Ascending aorta (tissue), 2 donors: ENCODE measurements at regions not wholly inside any gene's neighbourhood (a gene's known extent, or its start where the extent isn't known, plus 50 kb on each side); places are given as distances from the start of the nearest gene placed in this dataset.

Source experiments
- DNase-seq, 2 donors: peaks; one replicate each; pipeline ENCODE4 v3.0.0-alpha.2; 2019; ENCODE audit warnings: low spot score in 2 of 2
- H3K27ac ChIP-seq, 2 donors: fragments of 200-600 bp; sonication (generic); one replicate each; pipeline ENCODE4 v1.5.1; 2016 to 2017; ENCODE audit warnings: mild to moderate bottlenecking in 1 of 2
- H3K27me3 ChIP-seq: fragments of 200-600 bp; sonication (generic); one replicate; pipeline ENCODE4 v1.5.1; 2017
- H3K36me3 ChIP-seq, 2 donors: fragments of 200-600 bp; sonication (generic); one replicate each; pipeline ENCODE4 v1.5.1; 2016
- H3K4me1 ChIP-seq, 2 donors: fragments of 200-600 bp; sonication (generic); one replicate each; pipeline ENCODE4 v1.5.1; 2016 to 2017; ENCODE audit warnings: mild to moderate bottlenecking in 1 of 2
- H3K4me3 ChIP-seq, 2 donors: fragments of 200-600 bp; sonication (generic); one replicate each; pipeline ENCODE4 v1.5.1; 2016 to 2017; ENCODE audit warnings: mild to moderate bottlenecking in 1 of 2
- H3K9me3 ChIP-seq, 2 donors: fragments of 200-600 bp; sonication (generic); one replicate each; pipeline ENCODE4 v1.5.1; 2016
- CTCF ChIP-seq, 3 experiments: fragments of 200-600 bp in 2 of 3; fragments of 450-650 bp in 1 of 3; sonication (generic) in 2 of 3; IDR thresholded peaks; one replicate each; pipeline ENCODE4 v1.5.1; 2016 to 2019; ENCODE audit warnings: antibody characterized with exemption in 3 of 3, mild to moderate bottlenecking in 1 of 3, moderate library complexity in 1 of 3
- intact Hi-C: fragments of 100-400 bp; cut with DNase I; formaldehyde crosslinking; loops from one replicate; pipeline ENCODE4 v1.15.1; 2023

- Histone ChIP-seq H3K36me3 (no peaks in the 10 kb centered on the region), H3K4me3 (no peak overlapping the region), H3K4me1 (no peaks in the 10 kb centered on the region), H3K27ac (no peak overlapping the region), H3K27me3 (no peaks in the 10 kb centered on the region), H3K9me3 (no peaks in the 10 kb centered on the region)
- intact Hi-C loops: no loop called here
- DNase-seq: no peak
- TF ChIP-seq CTCF (IDR thresholded peaks at IDR 0.05): no peak
Measured at GRCh38 chr1:177798614-177799013, 171.2 kb downstream of the SEC16B start.

- no peak overlapping the region for H3K27ac ChIP-seq
- no peaks in the 10 kb centered on the region for H3K4me1 ChIP-seq
- H3K9me3 ChIP-seq: no peaks in the 10 kb centered on the region
- no peak for TF ChIP-seq CTCF (IDR thresholded peaks at IDR 0.05)
- H3K36me3 ChIP-seq: no peaks in the 10 kb centered on the region
- H3K4me3 ChIP-seq: no peak overlapping the region
- intact Hi-C loops: no loop called here
- no peak for DNase-seq
- H3K27me3 ChIP-seq: no peaks in the 10 kb centered on the region
Measured at GRCh38 chr1:177796561-177796960, 173.3 kb downstream of the SEC16B start.

- intact Hi-C loops: no loop called here
- H3K4me3 ChIP-seq: no peak overlapping the region
Measured at GRCh38 chr1:177794376-177794991, 175.4 kb downstream of the SEC16B start.

GRCh38 chr1:177793900-177794299 is 176.0 kb downstream of the SEC16B start:
- no peaks in the 10 kb centered on the region for H3K27me3 ChIP-seq
- intact Hi-C loops: no loop called here
- no peak for DNase-seq
- no peaks in the 10 kb centered on the region for H3K4me1 ChIP-seq
- H3K4me3 ChIP-seq: no peak overlapping the region
- no peaks in the 10 kb centered on the region for H3K36me3 ChIP-seq
- no peak for TF ChIP-seq CTCF (IDR thresholded peaks at IDR 0.05)
- H3K27ac ChIP-seq: no peak overlapping the region
- H3K9me3 ChIP-seq: no peaks in the 10 kb centered on the region

More at GRCh38 chr1:177794376-177794991, 175.4 kb downstream of the SEC16B start:
- no peak for DNase-seq
- H3K4me1 ChIP-seq: no peaks in the 10 kb centered on the region
- H3K9me3 ChIP-seq: no peaks in the 10 kb centered on the region
- no peaks in the 10 kb centered on the region for H3K36me3 ChIP-seq
- no peaks in the 10 kb centered on the region for H3K27me3 ChIP-seq
- no peak overlapping the region for H3K27ac ChIP-seq
- TF ChIP-seq CTCF (IDR thresholded peaks at IDR 0.05): no peak

- intact Hi-C loops: no loop called here
Measured at GRCh38 chr1:177790566-177790965, 179.3 kb downstream of the SEC16B start.

More at GRCh38 chr1:177790566-177790965, 179.3 kb downstream of the SEC16B start:
- Histone ChIP-seq H3K4me3 (no peak overlapping the region), H3K9me3 (no peaks in the 10 kb centered on the region), H3K27ac (no peak overlapping the region), H3K36me3 (no peaks in the 10 kb centered on the region), H3K27me3 (no peaks in the 10 kb centered on the region), H3K4me1 (no peaks in the 10 kb centered on the region)
- DNase-seq: no peak
- no peak for TF ChIP-seq CTCF (IDR thresholded peaks at IDR 0.05)
